ENCODE measurements at regions not wholly inside any gene's neighbourhood (a gene's known extent, or its start where the extent isn't known, plus 50 kb on each side); places are given as distances from the start of the nearest gene placed in this dataset.
A peak's percentile ranks its signal among the peaks of the same experiment; 100 is the strongest.
"Not testable (repeated sequence)": the region's sequence is repeated elsewhere in the genome, so short reads cannot be mapped to it uniquely, and the experiment has no call there.

DNA sequence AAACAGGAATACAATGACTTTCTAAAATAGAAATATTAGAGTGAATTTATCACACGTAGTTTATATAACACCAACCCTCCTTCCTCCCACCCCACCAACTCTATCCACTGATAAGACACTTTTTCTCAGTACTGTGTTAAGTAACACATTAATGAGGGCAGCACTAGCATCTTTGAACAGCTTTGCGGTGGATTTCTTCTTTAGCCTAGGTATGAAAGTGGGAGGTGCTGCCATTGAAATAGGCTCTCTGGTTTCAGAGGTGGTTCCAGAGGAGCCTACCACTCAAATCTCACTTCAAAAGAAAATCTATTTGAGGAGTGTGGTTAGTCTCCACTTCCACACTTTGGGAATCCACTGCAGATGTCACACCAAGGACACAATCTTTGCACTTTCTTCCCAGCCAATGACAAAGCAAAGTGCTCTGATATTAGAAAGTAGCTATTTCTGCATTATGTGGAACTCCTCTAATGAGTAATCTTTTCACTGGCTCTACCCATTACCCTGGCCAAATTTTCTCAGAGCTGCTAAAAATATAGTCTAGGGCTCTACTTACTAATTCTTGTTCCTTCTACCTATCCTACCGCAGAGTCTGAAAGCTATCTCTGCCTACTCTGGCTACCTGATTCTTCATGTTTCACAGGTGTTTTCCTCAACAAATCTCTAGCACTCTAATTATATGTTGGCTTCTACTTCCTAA, 1667.8 kb downstream of the MRPL39 start:
- DNase-seq (ENCODE audit: insufficient read length, low spot score) (no peak), FAIRE-seq (no peak)
- TF ChIP-seq SPI1 (IDR thresholded peaks at IDR 0.05; ENCODE audit: low read depth, low read length), result no peak
- TF ChIP-seq PAX5 (IDR thresholded peaks at IDR 0.05; ENCODE audit: insufficient read depth, low read length, severe bottlenecking), result no peak
- no peak for TF ChIP-seq TAF1 (IDR thresholded peaks at IDR 0.05; ENCODE audit: low read depth, low read length)
- no peak for TF ChIP-seq POLR2A (IDR thresholded peaks at IDR 0.05; ENCODE audit: low read depth, low read length)
- TF ChIP-seq POU2F2 (IDR thresholded peaks at IDR 0.05; ENCODE audit: low read depth, low read length), result no peak
- no peak for TF ChIP-seq POLR2AphosphoS5 (IDR thresholded peaks at IDR 0.05; ENCODE audit: low read depth, low read length)

- DNase-seq (ENCODE audit: insufficient read length, low spot score) (no peak), FAIRE-seq (no peak)
- TF ChIP-seq TAF1 (IDR thresholded peaks at IDR 0.05; ENCODE audit: low read depth, low read length) (no peak), PAX5 (IDR thresholded peaks at IDR 0.05; ENCODE audit: insufficient read depth, low read length, severe bottlenecking) (no peak), POLR2AphosphoS5 (IDR thresholded peaks at IDR 0.05; ENCODE audit: low read depth, low read length) (no peak), POLR2A (IDR thresholded peaks at IDR 0.05; ENCODE audit: low read depth, low read length) (no peak), POU2F2 (IDR thresholded peaks at IDR 0.05; ENCODE audit: low read depth, low read length) (no peak), SPI1 (IDR thresholded peaks at IDR 0.05; ENCODE audit: low read depth, low read length) (no peak)
Observed at GRCh38 chr21:23936991-23937390, 1670.3 kb downstream of the MRPL39 start.

DNA sequence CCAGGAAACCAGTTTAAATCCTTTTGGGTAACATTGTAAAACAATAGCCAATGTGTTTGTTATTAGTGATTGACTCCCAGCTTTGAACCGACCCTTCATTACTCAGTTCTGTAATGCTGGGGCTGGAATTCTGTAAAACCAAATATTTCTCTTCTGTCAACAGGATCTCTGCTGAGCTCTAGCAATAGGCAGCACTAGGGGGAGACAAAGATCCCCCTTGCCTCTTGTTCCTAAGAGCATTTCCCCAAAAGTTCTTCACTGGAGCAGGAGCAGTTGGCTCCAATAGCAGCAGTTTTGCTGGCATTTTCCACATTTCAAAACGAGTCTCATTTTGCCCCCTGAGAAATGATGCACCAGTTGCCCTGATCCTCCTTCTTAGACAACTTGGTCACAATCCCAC, 1671.1 kb downstream of the MRPL39 start:
- no peak for FAIRE-seq
- TF ChIP-seq POLR2A (IDR thresholded peaks at IDR 0.05; ENCODE audit: low read depth, low read length), result no peak
- no peak for TF ChIP-seq POLR2AphosphoS5 (IDR thresholded peaks at IDR 0.05; ENCODE audit: low read depth, low read length)
- peak; percentile 2 for DNase-seq (ENCODE audit: insufficient read length, low spot score)

DNA sequence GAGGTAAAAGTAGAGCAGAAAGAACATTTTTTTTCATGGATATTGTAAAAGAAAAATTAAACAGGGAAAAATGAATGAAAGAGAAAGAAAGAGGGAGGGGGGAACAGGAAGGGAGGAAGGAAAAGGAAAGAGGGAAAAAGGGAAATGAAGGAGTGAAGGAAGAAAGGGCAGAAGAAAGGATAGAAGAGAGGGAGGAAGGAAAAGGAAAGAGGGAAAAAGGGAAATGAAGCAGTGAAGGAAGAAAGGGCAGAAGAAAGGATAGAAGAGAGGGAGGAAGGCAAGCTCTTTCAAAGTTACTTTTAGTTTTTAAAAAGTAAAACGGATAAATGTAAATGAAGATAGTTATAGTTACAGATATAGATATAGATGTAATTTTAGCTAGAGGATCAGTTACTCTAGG, 1676.7 kb downstream of the MRPL39 start:
- FAIRE-seq, result no peak
- TF ChIP-seq POU2F2 (IDR thresholded peaks at IDR 0.05; ENCODE audit: low read depth, low read length) (no peak), POLR2AphosphoS5 (IDR thresholded peaks at IDR 0.05; ENCODE audit: low read depth, low read length) (no peak), SPI1 (IDR thresholded peaks at IDR 0.05; ENCODE audit: low read depth, low read length) (no peak), TAF1 (IDR thresholded peaks at IDR 0.05; ENCODE audit: low read depth, low read length) (no peak), PAX5 (IDR thresholded peaks at IDR 0.05; ENCODE audit: insufficient read depth, low read length, severe bottlenecking) (no peak), POLR2A (IDR thresholded peaks at IDR 0.05; ENCODE audit: low read depth, low read length) (no peak)

GRCh38 chr21:23926430-23926829, 1680.9 kb downstream of the MRPL39 start:
- FAIRE-seq; DNase-seq (ENCODE audit: insufficient read length, low spot score): not testable (repeated sequence)

More for the DNA sequence above, 1676.7 kb downstream of the MRPL39 start:
- no peak for DNase-seq (ENCODE audit: insufficient read length, low spot score)

DNA sequence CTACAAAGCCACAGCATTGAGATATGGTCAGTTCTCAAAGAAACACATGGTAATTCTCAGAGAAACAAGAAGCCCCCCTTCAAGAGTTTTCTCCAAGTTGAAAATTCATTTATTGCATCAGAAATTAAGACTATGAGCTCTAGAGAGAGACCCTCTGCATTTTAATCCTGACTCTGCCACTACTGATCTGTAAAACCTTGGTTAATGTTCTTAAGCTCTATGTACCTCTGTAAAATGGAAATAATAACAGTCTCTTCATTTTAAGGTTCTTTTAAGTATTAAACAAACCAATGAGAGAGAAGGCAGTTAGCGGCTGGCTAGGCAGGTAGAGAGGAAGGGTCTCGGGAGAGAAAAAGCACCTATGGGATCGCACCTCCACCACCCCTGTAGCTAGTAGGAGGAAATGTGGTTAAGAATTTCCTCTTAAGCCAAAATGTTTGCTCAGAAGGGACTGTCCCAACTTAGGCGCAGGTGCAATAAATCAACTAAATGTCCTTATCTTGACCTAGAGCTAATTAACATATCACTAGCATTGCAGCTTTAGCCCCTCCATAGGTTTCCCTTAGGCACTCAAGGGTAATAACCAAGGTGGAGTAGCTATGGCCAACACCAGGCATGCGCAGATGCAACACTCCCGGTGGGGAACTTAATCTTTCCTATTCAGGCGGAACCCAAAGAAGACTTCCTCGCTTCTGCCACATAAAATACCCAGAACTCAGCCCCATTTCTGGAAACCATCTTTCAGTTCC, 1685.4 kb downstream of the MRPL39 start:
- DNase-seq (ENCODE audit: insufficient read length, low spot score) (no peak), FAIRE-seq (no peak)
- TF ChIP-seq SPI1 (IDR thresholded peaks at IDR 0.05; ENCODE audit: low read depth, low read length) (no peak), POLR2AphosphoS5 (IDR thresholded peaks at IDR 0.05; ENCODE audit: low read depth, low read length) (no peak), TAF1 (IDR thresholded peaks at IDR 0.05; ENCODE audit: low read depth, low read length) (no peak), POU2F2 (IDR thresholded peaks at IDR 0.05; ENCODE audit: low read depth, low read length) (no peak), PAX5 (IDR thresholded peaks at IDR 0.05; ENCODE audit: insufficient read depth, low read length, severe bottlenecking) (no peak), POLR2A (IDR thresholded peaks at IDR 0.05; ENCODE audit: low read depth, low read length) (no peak)

DNA sequence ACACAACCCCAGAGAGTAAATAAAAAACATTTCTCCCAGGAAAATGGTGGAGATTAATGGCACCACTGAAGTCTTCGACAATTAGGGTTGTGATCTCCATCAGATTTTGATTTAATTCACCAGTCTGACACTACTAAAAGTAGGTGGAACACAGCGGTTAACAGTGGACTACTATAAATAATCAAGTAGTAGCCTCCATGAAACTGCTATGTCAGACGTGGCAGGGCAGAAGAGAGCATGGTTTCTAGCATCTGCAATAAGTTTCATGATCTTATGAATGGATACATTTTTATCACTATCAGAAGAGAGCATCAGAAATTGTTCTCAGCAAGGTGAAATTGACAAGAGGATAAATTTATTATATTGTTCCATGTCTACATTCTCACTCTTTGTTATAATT, 1706.6 kb downstream of the MRPL39 start:
- DNase-seq (ENCODE audit: insufficient read length, low spot score), result no peak
- FAIRE-seq, result no peak
- TF ChIP-seq POU2F2 (IDR thresholded peaks at IDR 0.05; ENCODE audit: low read depth, low read length) (no peak), POLR2AphosphoS5 (IDR thresholded peaks at IDR 0.05; ENCODE audit: low read depth, low read length) (no peak), SPI1 (IDR thresholded peaks at IDR 0.05; ENCODE audit: low read depth, low read length) (no peak), PAX5 (IDR thresholded peaks at IDR 0.05; ENCODE audit: insufficient read depth, low read length, severe bottlenecking) (no peak)

GRCh38 chr21:23899561-23899960, 1707.7 kb downstream of the MRPL39 start:
- no peak for TF ChIP-seq SPI1 (IDR thresholded peaks at IDR 0.05; ENCODE audit: low read depth, low read length)
- no peak for TF ChIP-seq POLR2AphosphoS5 (IDR thresholded peaks at IDR 0.05; ENCODE audit: low read depth, low read length)
- TF ChIP-seq POU2F2 (IDR thresholded peaks at IDR 0.05; ENCODE audit: low read depth, low read length), result no peak
- no peak for TF ChIP-seq POLR2A (IDR thresholded peaks at IDR 0.05; ENCODE audit: low read depth, low read length)
- no peak for TF ChIP-seq TAF1 (IDR thresholded peaks at IDR 0.05; ENCODE audit: low read depth, low read length)
- TF ChIP-seq PAX5 (IDR thresholded peaks at IDR 0.05; ENCODE audit: insufficient read depth, low read length, severe bottlenecking), result no peak
- FAIRE-seq (no peak), DNase-seq (ENCODE audit: insufficient read length, low spot score) (no peak)

- FAIRE-seq (no peak), DNase-seq (ENCODE audit: insufficient read length, low spot score) (no peak)
- TF ChIP-seq SPI1 (IDR thresholded peaks at IDR 0.05; ENCODE audit: low read depth, low read length) (no peak), POLR2A (IDR thresholded peaks at IDR 0.05; ENCODE audit: low read depth, low read length) (no peak), POLR2AphosphoS5 (IDR thresholded peaks at IDR 0.05; ENCODE audit: low read depth, low read length) (no peak), PAX5 (IDR thresholded peaks at IDR 0.05; ENCODE audit: insufficient read depth, low read length, severe bottlenecking) (no peak), TAF1 (IDR thresholded peaks at IDR 0.05; ENCODE audit: low read depth, low read length) (no peak), POU2F2 (IDR thresholded peaks at IDR 0.05; ENCODE audit: low read depth, low read length) (no peak)
Observed at GRCh38 chr21:23890652-23891051, 1716.6 kb downstream of the MRPL39 start.

DNA sequence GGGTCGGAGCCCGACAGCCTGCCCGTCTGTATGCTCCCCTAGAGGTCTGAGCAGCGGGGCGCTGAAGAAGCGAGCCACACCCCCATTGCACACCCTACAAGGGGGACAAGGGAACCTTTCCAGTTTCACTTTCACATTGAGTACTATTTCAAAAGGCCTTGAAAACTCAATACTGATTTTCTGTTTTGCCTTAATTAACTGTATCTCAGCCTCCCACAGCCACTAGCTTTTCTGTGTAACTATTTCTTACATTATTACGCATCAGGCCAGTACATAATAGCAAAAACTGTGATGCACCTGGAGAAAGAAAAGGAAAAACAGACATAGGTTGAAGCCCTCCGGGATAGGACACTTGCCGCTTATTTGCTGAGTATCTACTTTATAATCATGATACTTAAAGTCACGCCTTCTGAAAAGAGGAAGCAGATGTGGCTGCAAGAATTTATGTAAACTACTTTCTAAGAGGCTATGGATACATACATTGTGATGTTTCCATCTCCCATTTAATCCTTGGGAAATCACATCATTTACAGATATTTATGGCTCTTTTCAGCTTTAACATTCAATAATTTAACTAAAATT, 1719.5 kb downstream of the MRPL39 start:
- DNase-seq (ENCODE audit: insufficient read length, low spot score) (no peak), FAIRE-seq (peak; percentile 43)
- TF ChIP-seq POLR2A (IDR thresholded peaks at IDR 0.05; ENCODE audit: low read depth, low read length) (no peak), TAF1 (IDR thresholded peaks at IDR 0.05; ENCODE audit: low read depth, low read length) (no peak), POU2F2 (IDR thresholded peaks at IDR 0.05; ENCODE audit: low read depth, low read length) (no peak), PAX5 (IDR thresholded peaks at IDR 0.05; ENCODE audit: insufficient read depth, low read length, severe bottlenecking) (no peak), POLR2AphosphoS5 (IDR thresholded peaks at IDR 0.05; ENCODE audit: low read depth, low read length) (no peak), SPI1 (IDR thresholded peaks at IDR 0.05; ENCODE audit: low read depth, low read length) (no peak)
